Brain microvascular endothelial cell (primary cell): ENCODE measurements at regions not wholly inside any gene's neighbourhood (a gene's known extent, or its start where the extent isn't known, plus 50 kb on each side); places are given as distances from the start of the nearest gene placed in this dataset.

Experiments used
- DNase-seq: peaks from one replicate; pipeline ENCODE4 v3.0.0-alpha.2; 2020
- H3K27ac ChIP-seq: fragments of 250-450 bp; sonication (Bioruptor Pico); 2 replicates; pipeline ENCODE4 v1.5.1; 2020; ENCODE audit warnings: mild to moderate bottlenecking, moderate library complexity
- H3K27me3 ChIP-seq: fragments of 250-450 bp; sonication (Bioruptor Pico); replicated peaks from 2 replicates; pipeline ENCODE4 v1.5.1; 2020; ENCODE audit warnings: mild to moderate bottlenecking
- H3K36me3 ChIP-seq: fragments of 250-450 bp; sonication (Bioruptor Pico); replicated peaks from 2 replicates; pipeline ENCODE4 v1.5.1; 2020; ENCODE audit warnings: mild to moderate bottlenecking
- H3K4me3 ChIP-seq: 2 replicates; pipeline ENCODE4 v1.5.1; 2011; ENCODE audit warnings: low read depth, mild to moderate bottlenecking, control low read depth, low read length, moderate library complexity
- in situ Hi-C: cut with HindIII; loops from 2 replicates; pipeline ENCODE4 v1.10.0; 2017; ENCODE audit warnings: low sequenced_read_pairs, low pct_ligation_motif_present
- TF ChIP-seq, protein P1 (sequence below): IDR thresholded peaks from 2 replicates; pipeline ENCODE4 v1.5.1; 2011; ENCODE audit warnings: low read depth, mild to moderate bottlenecking, moderate library complexity, low read length, control low read depth, inconsistent platforms; ENCODE audit errors: missing control alignments

DNA sequence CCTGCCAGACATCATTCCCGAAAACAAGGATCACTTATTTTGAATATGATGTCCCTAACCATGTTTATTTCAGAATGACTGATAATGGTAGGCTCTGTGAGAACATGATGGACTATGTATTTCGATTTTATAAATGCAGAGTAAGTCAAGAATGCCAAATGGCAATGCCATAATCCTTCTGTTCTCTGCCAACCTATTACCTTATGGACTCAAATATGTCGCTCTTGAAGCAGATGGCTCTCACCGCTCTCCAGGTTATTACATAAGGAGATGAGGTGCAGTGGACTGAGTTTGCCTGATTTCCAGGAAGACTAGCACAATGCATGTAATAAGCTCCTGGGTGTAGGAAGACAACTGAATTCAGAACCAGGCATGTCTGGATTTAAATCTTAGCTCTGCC is 227.2 kb downstream of the BTG1 start:
- in situ Hi-C loops, result no loop called here
- H3K36me3 ChIP-seq, result no peaks in the 10 kb centered on the region
- no peak for DNase-seq
- H3K4me3 ChIP-seq, result no peak overlapping the region
- no peaks in the 10 kb centered on the region for H3K27me3 ChIP-seq
- TF ChIP-seq, protein P1, sequence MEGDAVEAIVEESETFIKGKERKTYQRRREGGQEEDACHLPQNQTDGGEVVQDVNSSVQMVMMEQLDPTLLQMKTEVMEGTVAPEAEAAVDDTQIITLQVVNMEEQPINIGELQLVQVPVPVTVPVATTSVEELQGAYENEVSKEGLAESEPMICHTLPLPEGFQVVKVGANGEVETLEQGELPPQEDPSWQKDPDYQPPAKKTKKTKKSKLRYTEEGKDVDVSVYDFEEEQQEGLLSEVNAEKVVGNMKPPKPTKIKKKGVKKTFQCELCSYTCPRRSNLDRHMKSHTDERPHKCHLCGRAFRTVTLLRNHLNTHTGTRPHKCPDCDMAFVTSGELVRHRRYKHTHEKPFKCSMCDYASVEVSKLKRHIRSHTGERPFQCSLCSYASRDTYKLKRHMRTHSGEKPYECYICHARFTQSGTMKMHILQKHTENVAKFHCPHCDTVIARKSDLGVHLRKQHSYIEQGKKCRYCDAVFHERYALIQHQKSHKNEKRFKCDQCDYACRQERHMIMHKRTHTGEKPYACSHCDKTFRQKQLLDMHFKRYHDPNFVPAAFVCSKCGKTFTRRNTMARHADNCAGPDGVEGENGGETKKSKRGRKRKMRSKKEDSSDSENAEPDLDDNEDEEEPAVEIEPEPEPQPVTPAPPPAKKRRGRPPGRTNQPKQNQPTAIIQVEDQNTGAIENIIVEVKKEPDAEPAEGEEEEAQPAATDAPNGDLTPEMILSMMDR, result no peak
- no peak overlapping the region for H3K27ac ChIP-seq

DNA sequence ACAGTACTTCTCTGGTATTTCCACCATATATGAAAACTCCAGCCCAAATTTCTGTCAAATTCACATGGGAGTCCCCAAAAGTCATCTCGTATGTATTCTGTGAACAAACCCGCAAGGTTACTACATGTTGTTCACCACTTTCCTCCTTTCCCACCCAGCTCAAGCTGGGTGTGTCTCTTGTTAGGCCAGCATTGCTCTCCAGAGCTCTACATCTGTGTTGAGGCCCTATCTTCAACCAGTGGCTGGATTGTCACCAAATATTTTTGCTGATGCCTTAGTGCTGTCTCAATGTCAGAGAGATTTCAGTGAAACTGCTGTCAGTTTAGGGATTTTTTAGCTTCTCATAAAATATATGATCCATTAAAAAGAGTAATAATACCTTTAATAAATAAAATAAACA is 230.9 kb downstream of the BTG1 start:
- in situ Hi-C loops, result no loop called here
- H3K36me3 ChIP-seq, result no peaks in the 10 kb centered on the region
- no peak for DNase-seq
- TF ChIP-seq, protein P1, result no peak
- no peaks in the 10 kb centered on the region for H3K27me3 ChIP-seq
- H3K4me3 ChIP-seq, result no peak overlapping the region
- H3K27ac ChIP-seq, result no peak overlapping the region

DNA sequence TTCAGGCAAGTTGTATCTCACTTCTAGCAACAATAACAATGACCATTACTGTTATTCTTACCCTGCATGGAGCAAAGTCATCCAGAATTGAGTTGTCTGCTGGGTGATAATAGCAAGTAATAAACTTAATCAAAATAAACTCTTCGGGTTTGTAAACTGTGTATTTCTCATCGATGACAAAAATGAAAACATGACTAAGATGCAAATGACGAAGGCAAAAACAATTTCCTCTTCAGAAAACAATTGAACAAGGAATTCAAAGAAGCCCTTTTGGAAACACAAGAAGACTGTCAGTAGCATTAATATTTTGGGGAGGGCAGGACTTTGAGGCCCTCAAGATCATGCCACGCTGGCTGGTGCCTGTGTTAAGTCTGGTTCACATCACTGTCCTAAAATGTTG is 232.0 kb downstream of the BTG1 start:
- Histone ChIP-seq H3K27ac (no peak overlapping the region), H3K27me3 (no peaks in the 10 kb centered on the region), H3K4me3 (no peak overlapping the region), H3K36me3 (no peaks in the 10 kb centered on the region)
- in situ Hi-C loops, result no loop called here
- no peak for DNase-seq
- TF ChIP-seq, protein P1, result no peak

DNA sequence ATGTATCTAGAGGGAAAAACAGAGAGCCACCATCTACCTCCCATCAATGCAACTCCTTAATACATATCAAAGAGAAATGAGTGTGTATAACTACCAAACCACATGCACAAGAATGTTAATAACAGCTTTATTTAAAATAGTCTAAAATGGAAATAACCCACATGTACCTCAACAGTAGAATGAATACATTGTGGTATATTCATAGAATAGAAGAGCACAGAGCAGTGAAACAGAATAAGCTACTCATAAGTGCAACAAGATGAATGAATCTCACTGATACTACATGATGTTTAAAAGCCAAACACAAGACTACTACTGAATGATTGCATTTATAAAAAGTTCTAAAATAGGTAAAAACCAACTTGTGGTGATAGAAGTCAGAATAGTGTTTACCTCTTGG is 232.5 kb downstream of the BTG1 start:
- no peaks in the 10 kb centered on the region for H3K27me3 ChIP-seq
- TF ChIP-seq, protein P1, result no peak
- in situ Hi-C loops, result no loop called here
- H3K36me3 ChIP-seq, result no peaks in the 10 kb centered on the region
- H3K27ac ChIP-seq, result no peak overlapping the region
- DNase-seq, result no peak
- no peak overlapping the region for H3K4me3 ChIP-seq

DNA sequence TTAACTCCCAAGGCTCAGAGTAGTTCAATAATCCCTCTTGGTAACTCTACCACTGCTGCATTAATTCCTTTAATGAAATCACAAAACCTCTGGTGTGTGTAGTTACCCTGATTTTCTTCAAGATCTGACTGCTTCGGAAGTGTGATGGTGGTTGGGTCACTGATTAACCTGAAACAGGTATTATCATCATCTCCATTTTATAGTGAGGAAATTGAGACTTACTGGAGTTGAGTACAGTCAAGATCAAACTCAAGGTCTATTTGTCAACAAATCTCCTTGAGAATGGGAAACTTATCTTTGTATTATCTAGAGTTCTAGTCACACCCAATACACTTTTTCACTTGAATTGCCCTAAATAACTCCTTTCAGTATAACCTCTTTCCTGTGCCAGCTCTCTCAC is 233.5 kb downstream of the BTG1 start:
- in situ Hi-C loops, result no loop called here
- Histone ChIP-seq H3K27me3 (no peaks in the 10 kb centered on the region), H3K36me3 (no peaks in the 10 kb centered on the region), H3K27ac (no peak overlapping the region), H3K4me3 (no peak overlapping the region)
- DNase-seq, result no peak
- TF ChIP-seq, protein P1, result no peak

DNA sequence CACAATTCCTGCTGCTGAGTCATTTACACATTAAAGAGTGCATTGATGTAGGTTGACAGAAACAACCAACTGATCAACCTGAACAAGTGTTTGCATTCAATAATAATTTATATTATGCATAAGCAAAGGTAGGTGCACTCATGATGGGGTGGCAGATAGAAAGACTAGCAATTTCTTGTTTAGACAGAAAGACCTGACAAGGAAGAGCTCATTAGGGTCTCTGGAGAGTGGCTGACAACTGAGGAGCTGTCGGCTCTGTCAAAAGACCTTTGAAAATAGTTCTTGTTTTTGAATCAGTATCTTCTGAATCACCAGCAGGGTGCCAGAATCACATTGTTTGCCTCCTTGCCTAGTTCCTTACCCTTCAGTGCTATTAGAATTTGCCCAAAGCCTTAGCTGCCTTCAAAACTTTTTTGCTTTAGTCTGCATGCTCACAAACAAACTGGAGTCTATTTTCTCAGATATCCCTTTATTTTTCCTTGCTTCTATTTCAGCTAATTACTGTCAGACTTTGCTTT is 234.7 kb downstream of the BTG1 start:
- in situ Hi-C loops, result no loop called here

More for the DNA sequence above, 234.7 kb downstream of the BTG1 start:
- no peaks in the 10 kb centered on the region for H3K27me3 ChIP-seq
- no peaks in the 10 kb centered on the region for H3K36me3 ChIP-seq
- DNase-seq, result no peak
- TF ChIP-seq, protein P1, result peak; percentile 13
- no peak overlapping the region for H3K27ac ChIP-seq
- no peak overlapping the region for H3K4me3 ChIP-seq
